ENCODE measurements at regions not wholly inside any gene's neighbourhood (a gene's known extent, or its start where the extent isn't known, plus 50 kb on each side); places are given as distances from the start of the nearest gene placed in this dataset.

- no peaks in the 10 kb centered on the region for H3K36me3 Mint-ChIP-seq (ENCODE audit: low read depth, unreplicated experiment)
- no peak overlapping the region for H3K4me3 Mint-ChIP-seq (ENCODE audit: unreplicated experiment)
- TF ChIP-seq CTCF (IDR thresholded peaks at IDR 0.05; ENCODE audit: unreplicated experiment), result no peak
- no peaks in the 10 kb centered on the region for H3K9me3 Mint-ChIP-seq (ENCODE audit: unreplicated experiment)
- DNase-seq (ENCODE audit: low spot score), result no peak
- H3K27me3 Mint-ChIP-seq (ENCODE audit: unreplicated experiment), result no peaks in the 10 kb centered on the region
- no peak overlapping the region for H3K27ac Mint-ChIP-seq (ENCODE audit: unreplicated experiment)
- no peaks in the 10 kb centered on the region for H3K4me1 Mint-ChIP-seq (ENCODE audit: unreplicated experiment)
Measured at GRCh38 chr6:24010133-24010532, 115.9 kb upstream of the NRSN1 start.

- no peaks in the 10 kb centered on the region for H3K4me1 Mint-ChIP-seq (ENCODE audit: unreplicated experiment)
- H3K27me3 Mint-ChIP-seq (ENCODE audit: unreplicated experiment), result no peaks in the 10 kb centered on the region
- TF ChIP-seq CTCF (IDR thresholded peaks at IDR 0.05; ENCODE audit: unreplicated experiment), result no peak
- no peak overlapping the region for H3K4me3 Mint-ChIP-seq (ENCODE audit: unreplicated experiment)
- DNase-seq (ENCODE audit: low spot score), result no peak
- no peaks in the 10 kb centered on the region for H3K9me3 Mint-ChIP-seq (ENCODE audit: unreplicated experiment)
- H3K36me3 Mint-ChIP-seq (ENCODE audit: low read depth, unreplicated experiment), result no peaks in the 10 kb centered on the region
- H3K27ac Mint-ChIP-seq (ENCODE audit: unreplicated experiment), result no peak overlapping the region
Measured at GRCh38 chr6:24016286-24016685, 109.7 kb upstream of the NRSN1 start.

GRCh38 chr6:24016857-24017256 is 109.2 kb upstream of the NRSN1 start:
- H3K36me3 Mint-ChIP-seq (ENCODE audit: low read depth, unreplicated experiment), result no peaks in the 10 kb centered on the region
- H3K4me3 Mint-ChIP-seq (ENCODE audit: unreplicated experiment), result no peak overlapping the region
- no peaks in the 10 kb centered on the region for H3K4me1 Mint-ChIP-seq (ENCODE audit: unreplicated experiment)
- H3K27me3 Mint-ChIP-seq (ENCODE audit: unreplicated experiment), result no peaks in the 10 kb centered on the region
- DNase-seq (ENCODE audit: low spot score), result no peak
- no peak for TF ChIP-seq CTCF (IDR thresholded peaks at IDR 0.05; ENCODE audit: unreplicated experiment)
- H3K9me3 Mint-ChIP-seq (ENCODE audit: unreplicated experiment), result no peaks in the 10 kb centered on the region
- no peak overlapping the region for H3K27ac Mint-ChIP-seq (ENCODE audit: unreplicated experiment)

- Mint-ChIP-seq H3K4me1 (ENCODE audit: unreplicated experiment) (no peaks in the 10 kb centered on the region), H3K27ac (ENCODE audit: unreplicated experiment) (no peak overlapping the region), H3K36me3 (ENCODE audit: low read depth, unreplicated experiment) (no peaks in the 10 kb centered on the region), H3K27me3 (ENCODE audit: unreplicated experiment) (no peaks in the 10 kb centered on the region), H3K9me3 (ENCODE audit: unreplicated experiment) (no peaks in the 10 kb centered on the region), H3K4me3 (ENCODE audit: unreplicated experiment) (no peak overlapping the region)
- TF ChIP-seq CTCF (IDR thresholded peaks at IDR 0.05; ENCODE audit: unreplicated experiment), result no peak
- no peak for DNase-seq (ENCODE audit: low spot score)
Measured at GRCh38 chr6:24019393-24019792, 106.6 kb upstream of the NRSN1 start.

GRCh38 chr6:24019830-24020229 is 106.2 kb upstream of the NRSN1 start:
- no peak overlapping the region for H3K27ac Mint-ChIP-seq (ENCODE audit: unreplicated experiment)
- no peaks in the 10 kb centered on the region for H3K9me3 Mint-ChIP-seq (ENCODE audit: unreplicated experiment)
- no peak overlapping the region for H3K4me3 Mint-ChIP-seq (ENCODE audit: unreplicated experiment)
- no peak for TF ChIP-seq CTCF (IDR thresholded peaks at IDR 0.05; ENCODE audit: unreplicated experiment)
- no peaks in the 10 kb centered on the region for H3K4me1 Mint-ChIP-seq (ENCODE audit: unreplicated experiment)
- no peaks in the 10 kb centered on the region for H3K36me3 Mint-ChIP-seq (ENCODE audit: low read depth, unreplicated experiment)
- no peaks in the 10 kb centered on the region for H3K27me3 Mint-ChIP-seq (ENCODE audit: unreplicated experiment)
- no peak for DNase-seq (ENCODE audit: low spot score)
